ENCODE measurements at regions not wholly inside any gene's neighbourhood (a gene's known extent, or its start where the extent isn't known, plus 50 kb on each side); places are given as distances from the start of the nearest gene placed in this dataset.

GRCh38 chr21:24369746-24370145 lies 1237.5 kb downstream of the MRPL39 start:
- no peak for DNase-seq (ENCODE audit: low read depth in 2 of 2)

GRCh38 chr21:24369278-24369677 lies 1238.0 kb downstream of the MRPL39 start:
- DNase-seq (ENCODE audit: low read depth in 2 of 2), result no peak

- DNase-seq (ENCODE audit: low read depth in 2 of 2), result no peak
Measured at GRCh38 chr21:24367936-24368335, 1239.3 kb downstream of the MRPL39 start.

GRCh38 chr21:24353492-24353891 lies 1253.8 kb downstream of the MRPL39 start:
- DNase-seq (ENCODE audit: low read depth in 2 of 2), result no peak

GRCh38 chr21:24339406-24339805 lies 1267.9 kb downstream of the MRPL39 start:
- DNase-seq (ENCODE audit: low read depth in 2 of 2), result no peak

GRCh38 chr21:24336491-24336890 lies 1270.8 kb downstream of the MRPL39 start:
- no peak for DNase-seq (ENCODE audit: low read depth in 2 of 2)

GRCh38 chr21:24323536-24323935 lies 1283.7 kb downstream of the MRPL39 start:
- DNase-seq (ENCODE audit: low read depth in 2 of 2), result no peak

- no peak for DNase-seq (ENCODE audit: low read depth in 2 of 2)
Measured at GRCh38 chr21:24316277-24316922, 1290.9 kb downstream of the MRPL39 start.

- no peak for DNase-seq (ENCODE audit: low read depth in 2 of 2)
Measured at GRCh38 chr21:24310788-24311187, 1296.5 kb downstream of the MRPL39 start.

GRCh38 chr21:24308183-24308582 lies 1299.1 kb downstream of the MRPL39 start:
- DNase-seq (ENCODE audit: low read depth in 2 of 2), result no peak

GRCh38 chr21:24302400-24302799 lies 1304.9 kb downstream of the MRPL39 start:
- DNase-seq (ENCODE audit: low read depth in 2 of 2), result no peak

- no peak for DNase-seq (ENCODE audit: low read depth in 2 of 2)
Measured at GRCh38 chr21:24298040-24298439, 1309.2 kb downstream of the MRPL39 start.

GRCh38 chr21:24294171-24294570 lies 1313.1 kb downstream of the MRPL39 start:
- no peak for DNase-seq (ENCODE audit: low read depth in 2 of 2)

GRCh38 chr21:24290151-24290833 lies 1317.0 kb downstream of the MRPL39 start:
- DNase-seq (ENCODE audit: low read depth in 2 of 2), result peak; percentile 9 to 16

- DNase-seq (ENCODE audit: low read depth in 2 of 2), result no peak
Measured at GRCh38 chr21:24289539-24289938, 1317.7 kb downstream of the MRPL39 start.

- no peak for DNase-seq (ENCODE audit: low read depth in 2 of 2)
Measured at GRCh38 chr21:24280596-24280995, 1326.7 kb downstream of the MRPL39 start.

- DNase-seq (ENCODE audit: low read depth in 2 of 2), result no peak
Measured at GRCh38 chr21:24278711-24279110, 1328.6 kb downstream of the MRPL39 start.

- no peak for DNase-seq (ENCODE audit: low read depth in 2 of 2)
Measured at GRCh38 chr21:24276204-24276603, 1331.1 kb downstream of the MRPL39 start.

- no peak for DNase-seq (ENCODE audit: low read depth in 2 of 2)
Measured at GRCh38 chr21:24275616-24276015, 1331.7 kb downstream of the MRPL39 start.

- DNase-seq (ENCODE audit: low read depth in 2 of 2), result no peak
Measured at GRCh38 chr21:24272521-24272938, 1334.8 kb downstream of the MRPL39 start.

- DNase-seq (ENCODE audit: low read depth in 2 of 2), result no peak
Measured at GRCh38 chr21:24265987-24266386, 1341.3 kb downstream of the MRPL39 start.

- no peak for DNase-seq (ENCODE audit: low read depth in 2 of 2)
Measured at GRCh38 chr21:24260751-24261150, 1346.5 kb downstream of the MRPL39 start.

GRCh38 chr21:24259241-24259640 lies 1348.0 kb downstream of the MRPL39 start:
- no peak for DNase-seq (ENCODE audit: low read depth in 2 of 2)

GRCh38 chr21:24255591-24255990 lies 1351.7 kb downstream of the MRPL39 start:
- DNase-seq (ENCODE audit: low read depth in 2 of 2), result no peak

Measured in stimulated activated CD8-positive, alpha-beta memory T cell treated with anti-CD3 and anti-CD28 coated beads, Interleukin-15, amount 100 ng/mL, for 48 hours (primary cell).